ENCODE measurements at regions not wholly inside any gene's neighbourhood (a gene's known extent, or its start where the extent isn't known, plus 50 kb on each side); places are given as distances from the start of the nearest gene placed in this dataset.

DNA sequence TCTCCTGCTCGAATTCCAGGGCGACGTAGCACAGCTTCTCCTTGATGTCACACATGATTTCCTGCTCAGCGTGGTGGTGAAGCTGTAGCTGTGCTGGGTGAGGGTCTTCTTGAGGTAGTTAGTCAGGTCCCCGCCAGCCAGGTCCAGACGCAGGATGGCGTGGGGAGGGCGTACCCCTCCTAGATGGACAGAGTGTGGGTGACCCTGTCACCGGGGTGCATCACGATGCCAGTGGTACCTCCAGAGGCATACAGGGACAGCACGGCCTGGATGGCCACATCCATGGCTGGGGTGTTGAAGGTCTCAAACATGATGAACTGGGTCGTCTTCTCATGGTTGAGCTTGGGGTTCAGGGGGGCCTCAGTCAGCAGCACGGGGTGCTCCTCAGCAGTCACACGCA is 110.2 kb upstream of the CNR1 start:
- TF ChIP-seq, protein P1, sequence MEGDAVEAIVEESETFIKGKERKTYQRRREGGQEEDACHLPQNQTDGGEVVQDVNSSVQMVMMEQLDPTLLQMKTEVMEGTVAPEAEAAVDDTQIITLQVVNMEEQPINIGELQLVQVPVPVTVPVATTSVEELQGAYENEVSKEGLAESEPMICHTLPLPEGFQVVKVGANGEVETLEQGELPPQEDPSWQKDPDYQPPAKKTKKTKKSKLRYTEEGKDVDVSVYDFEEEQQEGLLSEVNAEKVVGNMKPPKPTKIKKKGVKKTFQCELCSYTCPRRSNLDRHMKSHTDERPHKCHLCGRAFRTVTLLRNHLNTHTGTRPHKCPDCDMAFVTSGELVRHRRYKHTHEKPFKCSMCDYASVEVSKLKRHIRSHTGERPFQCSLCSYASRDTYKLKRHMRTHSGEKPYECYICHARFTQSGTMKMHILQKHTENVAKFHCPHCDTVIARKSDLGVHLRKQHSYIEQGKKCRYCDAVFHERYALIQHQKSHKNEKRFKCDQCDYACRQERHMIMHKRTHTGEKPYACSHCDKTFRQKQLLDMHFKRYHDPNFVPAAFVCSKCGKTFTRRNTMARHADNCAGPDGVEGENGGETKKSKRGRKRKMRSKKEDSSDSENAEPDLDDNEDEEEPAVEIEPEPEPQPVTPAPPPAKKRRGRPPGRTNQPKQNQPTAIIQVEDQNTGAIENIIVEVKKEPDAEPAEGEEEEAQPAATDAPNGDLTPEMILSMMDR (IDR thresholded peaks at IDR 0.05; ENCODE audit: low read depth, low read length, poor library complexity, severe bottlenecking) = no peak
- TF ChIP-seq EZH2phosphoT487 (IDR thresholded peaks at IDR 0.05; ENCODE audit: borderline replicate concordance, low read length) = no peak

All from DOHH2 (cell line).